Tibial artery (tissue), 4 donors: ENCODE measurements at regions not wholly inside any gene's neighbourhood (a gene's known extent, or its start where the extent isn't known, plus 50 kb on each side); places are given as distances from the start of the nearest gene placed in this dataset.

ENCODE experiments used
- DNase-seq, 2 donors: peaks; one replicate each; pipeline ENCODE4 v3.0.0-alpha.2; 2019
- H3K27ac ChIP-seq, 2 donors: fragments of 200-600 bp; sonication (generic) in 1 of 2; 1 replicate in 1 of 2; 2 replicates in 1 of 2; pipeline ENCODE4 v1.5.1; 2018 to 2019; ENCODE audit warnings: mild to moderate bottlenecking in 1 of 2
- H3K27me3 ChIP-seq, 2 donors: fragments of 200-600 bp; sonication (generic) in 1 of 2; one replicate each; pipeline versions ENCODE4 v1.5.1 to v1.6.0; 2016 to 2019
- H3K36me3 ChIP-seq, 3 donors: fragments of 200-600 bp; sonication (generic) in 2 of 3; one replicate each; pipeline ENCODE4 v1.5.1; 2016 to 2019; ENCODE audit warnings: mild to moderate bottlenecking in 2 of 3
- H3K4me1 ChIP-seq, 4 donors: fragments of 200-600 bp; sonication (generic) in 2 of 4; 1 replicate in 3 of 4; 2 replicates in 1 of 4; pipeline ENCODE4 v1.5.1; 2016 to 2019
- H3K4me3 ChIP-seq, 2 donors: fragments of 200-600 bp; sonication (generic) in 1 of 2; 1 replicate in 1 of 2; 2 replicates in 1 of 2; pipeline ENCODE4 v1.5.1; 2018 to 2019; ENCODE audit warnings: mild to moderate bottlenecking in 2 of 2
- H3K9me3 ChIP-seq, 3 donors: fragments of 200-600 bp; sonication (generic) in 1 of 3; one replicate each; pipeline ENCODE4 v1.5.1; 2016 to 2019
- CTCF ChIP-seq, 2 experiments: fragments of 200-600 bp in 1 of 2; fragments of 450-650 bp in 1 of 2; IDR thresholded peaks; one replicate each; pipeline ENCODE4 v1.5.1; 2017 to 2019; ENCODE audit warnings: antibody characterized with exemption in 2 of 2, mild to moderate bottlenecking in 1 of 2, moderate library complexity in 1 of 2
- intact Hi-C: fragments of 100-400 bp; cut with DNase I; formaldehyde crosslinking; loops from one replicate; pipeline ENCODE4 v1.15.0; 2023; ENCODE audit warnings: low total_unique reads

GRCh38 chr18:22009242-22009641 lies 160.1 kb upstream of the GATA6 start:
- Histone ChIP-seq H3K36me3 (no peaks in the 10 kb centered on the region), H3K9me3 (peaks cover 0 to 12% (median 6%) of the 10 kb centered on the region in 3 donors), H3K27me3 (no peaks in the 10 kb centered on the region), H3K27ac (no peak overlapping the region), H3K4me3 (no peak overlapping the region), H3K4me1 (no peaks in the 10 kb centered on the region)
- intact Hi-C loops, result no loop called here
- DNase-seq, result no peak
- no peak for TF ChIP-seq CTCF (IDR thresholded peaks at IDR 0.05)

- Histone ChIP-seq H3K4me3 (no peak overlapping the region), H3K36me3 (no peaks in the 10 kb centered on the region), H3K27ac (no peak overlapping the region), H3K9me3 (peaks cover 0 to 12% (median 6%) of the 10 kb centered on the region in 3 donors), H3K27me3 (no peaks in the 10 kb centered on the region), H3K4me1 (no peaks in the 10 kb centered on the region)
- DNase-seq, result no peak
- intact Hi-C loops, result no loop called here
- no peak for TF ChIP-seq CTCF (IDR thresholded peaks at IDR 0.05)
Observed at GRCh38 chr18:22013993-22014392, 155.4 kb upstream of the GATA6 start.

- Histone ChIP-seq H3K27ac (no peak overlapping the region), H3K9me3 (peaks cover 0 to 12% (median 6%) of the 10 kb centered on the region in 3 donors), H3K4me1 (no peaks in the 10 kb centered on the region), H3K27me3 (no peaks in the 10 kb centered on the region), H3K36me3 (no peaks in the 10 kb centered on the region), H3K4me3 (no peak overlapping the region)
- TF ChIP-seq CTCF (IDR thresholded peaks at IDR 0.05), result no peak
- intact Hi-C loops, result no loop called here
- DNase-seq, result no peak
Observed at GRCh38 chr18:22015156-22015555, 154.2 kb upstream of the GATA6 start.

GRCh38 chr18:22018366-22018765 lies 151.0 kb upstream of the GATA6 start:
- Histone ChIP-seq H3K4me3 (no peak overlapping the region), H3K4me1 (no peaks in the 10 kb centered on the region), H3K27me3 (no peaks in the 10 kb centered on the region), H3K9me3 (peaks cover 0 to 7% (median 0%) of the 10 kb centered on the region in 3 donors), H3K36me3 (no peaks in the 10 kb centered on the region), H3K27ac (no peak overlapping the region)
- no peak for DNase-seq
- TF ChIP-seq CTCF (IDR thresholded peaks at IDR 0.05), result no peak
- intact Hi-C loops, result no loop called here

GRCh38 chr18:22019193-22019592 lies 150.2 kb upstream of the GATA6 start:
- H3K27me3 ChIP-seq, result no peaks in the 10 kb centered on the region
- no peak for TF ChIP-seq CTCF (IDR thresholded peaks at IDR 0.05)
- H3K27ac ChIP-seq, result no peak overlapping the region
- no peaks in the 10 kb centered on the region for H3K36me3 ChIP-seq
- DNase-seq, result no peak
- H3K4me3 ChIP-seq, result no peak overlapping the region
- intact Hi-C loops, result no loop called here
- H3K4me1 ChIP-seq, result no peaks in the 10 kb centered on the region
- H3K9me3 ChIP-seq, result peaks cover 0 to under 1% (median 0%) of the 10 kb centered on the region in 3 donors
